SK-N-SH treated with all-trans-retinoic acid at 6 μM for 48 hours (cell line): ENCODE measurements at regions not wholly inside any gene's neighbourhood (a gene's known extent, or its start where the extent isn't known, plus 50 kb on each side); places are given as distances from the start of the nearest gene placed in this dataset.

Experiments
- ATAC-seq: fragments of 200-7000 bp; cut with Tn5 transposase; 3 replicates; pipeline ENCODE4 v1.9.1; 2020; ENCODE audit warnings: mild to moderate bottlenecking, moderate library complexity
- ARNTL ChIP-seq: fragments of 450-650 bp; formaldehyde crosslinking; IDR thresholded peaks from 2 replicates; pipeline ENCODE4 v1.5.0; 2020; ENCODE audit warnings: low read depth, mild to moderate bottlenecking, moderate library complexity, borderline replicate concordance
- BACH2 ChIP-seq: fragments of 250-450 bp; sonication (Bioruptor Pico); IDR thresholded peaks from 2 replicates; pipeline ENCODE4 v1.9.0; 2021; ENCODE audit warnings: mild to moderate bottlenecking, borderline replicate concordance
- CSDC2 ChIP-seq: fragments of 250-450 bp; sonication (Bioruptor Pico); IDR thresholded peaks from 2 replicates; pipeline ENCODE4 v1.5.0; 2020; ENCODE audit warnings: mild to moderate bottlenecking, moderate library complexity
- CSRNP3 ChIP-seq: fragments of 250-450 bp; sonication (Bioruptor Pico); IDR thresholded peaks from 2 replicates; pipeline ENCODE4 v1.5.1; 2021; ENCODE audit warnings: mild to moderate bottlenecking, moderate library complexity
- ESRRG ChIP-seq: fragments of 250-450 bp; sonication (Bioruptor Pico); IDR thresholded peaks from 2 replicates; pipeline ENCODE4 v1.6.1; 2021; ENCODE audit warnings: mild to moderate bottlenecking
- GLIS3 ChIP-seq: fragments of 250-450 bp; sonication (Bioruptor Pico); IDR thresholded peaks from 2 replicates; pipeline ENCODE4 v1.5.0; 2020; ENCODE audit warnings: mild to moderate bottlenecking, moderate library complexity
- OSR1 ChIP-seq: fragments of 250-450 bp; sonication (Bioruptor Pico); IDR thresholded peaks from 2 replicates; pipeline ENCODE4 v1.8.0; 2022; ENCODE audit warnings: moderate library complexity, mild to moderate bottlenecking, inconsistent platforms
- PATZ1 ChIP-seq: fragments of 250-450 bp; sonication (Bioruptor Pico); IDR thresholded peaks from 2 replicates; pipeline ENCODE4 v1.8.0; 2020; ENCODE audit warnings: mild to moderate bottlenecking, moderate library complexity, borderline replicate concordance
- POU6F1 ChIP-seq: fragments of 250-450 bp; sonication (Bioruptor Pico); IDR thresholded peaks from 2 replicates; pipeline ENCODE4 v1.8.0; 2021; ENCODE audit warnings: low read depth, mild to moderate bottlenecking, moderate library complexity, borderline replicate concordance
- PPARA ChIP-seq: fragments of 250-450 bp; sonication (Bioruptor Pico); IDR thresholded peaks from 2 replicates; pipeline ENCODE4 v1.5.0; 2020; ENCODE audit warnings: mild to moderate bottlenecking, borderline replicate concordance
- SNAI2 ChIP-seq: fragments of 250-450 bp; sonication (Bioruptor Pico); IDR thresholded peaks from 2 replicates; pipeline ENCODE4 v1.5.0; 2020; ENCODE audit warnings: mild to moderate bottlenecking, moderate library complexity
- TCF4 ChIP-seq: fragments of 250-450 bp; sonication (Bioruptor Pico); IDR thresholded peaks from 2 replicates; pipeline ENCODE4 v1.8.0; 2021; ENCODE audit warnings: mild to moderate bottlenecking, moderate library complexity, borderline replicate concordance
- TSHZ2 ChIP-seq: fragments of 250-450 bp; sonication (Bioruptor Pico); IDR thresholded peaks from 2 replicates; pipeline ENCODE4 v1.5.0; 2020; ENCODE audit warnings: mild to moderate bottlenecking, moderate library complexity
- ZC3H10 ChIP-seq: fragments of 250-450 bp; sonication (Bioruptor Pico); IDR thresholded peaks from 2 replicates; pipeline ENCODE4 v1.5.1; 2021; ENCODE audit warnings: mild to moderate bottlenecking, moderate library complexity
- ZFP3 ChIP-seq: fragments of 250-450 bp; sonication (Bioruptor Pico); IDR thresholded peaks from 2 replicates; pipeline ENCODE4 v1.5.0; 2020; ENCODE audit warnings: mild to moderate bottlenecking, moderate library complexity
- ZFP30 ChIP-seq: fragments of 450-650 bp; formaldehyde crosslinking; IDR thresholded peaks from 2 replicates; pipeline ENCODE4 v1.5.0; 2022; ENCODE audit warnings: mild to moderate bottlenecking, moderate library complexity
- ZNF565 ChIP-seq: fragments of 450-650 bp; formaldehyde crosslinking; conservative IDR thresholded peaks from 2 replicates; pipeline ENCODE4 v1.5.0; 2020; ENCODE audit warnings: low read depth, mild to moderate bottlenecking, moderate library complexity
- ZNF8 ChIP-seq: fragments of 450-650 bp; formaldehyde crosslinking; IDR thresholded peaks from 2 replicates; pipeline ENCODE4 v1.5.0; 2020; ENCODE audit warnings: mild to moderate bottlenecking, moderate library complexity

- TF ChIP-seq CSDC2 (CRISPR knock-in tag) (no peak), CSRNP3 (CRISPR knock-in tag) (no peak), ARNTL (CRISPR knock-in tag) (no peak), BACH2 (CRISPR knock-in tag) (no peak), PPARA (CRISPR knock-in tag) (no peak), ZFP30 (CRISPR knock-in tag) (no peak), TCF4 (no peak), ZNF565 (CRISPR knock-in tag) (no peak), ZFP3 (CRISPR knock-in tag) (no peak), POU6F1 (CRISPR knock-in tag) (no peak), TSHZ2 (CRISPR knock-in tag) (no peak), SNAI2 (CRISPR knock-in tag) (no peak), OSR1 (CRISPR knock-in tag) (no peak), ZC3H10 (no peak), PATZ1 (CRISPR knock-in tag) (no peak)
- no peak for ATAC-seq
Observed at GRCh38 chr4:4670869-4671268, 129.0 kb upstream of the STX18 start.

GRCh38 chr4:4668355-4669210 is 126.7 kb upstream of the STX18 start:
- no peak for ATAC-seq
- TF ChIP-seq GLIS3 (CRISPR knock-in tag) (no peak), TCF4 (no peak), ARNTL (CRISPR knock-in tag) (no peak), ZFP30 (CRISPR knock-in tag) (no peak), CSDC2 (CRISPR knock-in tag) (no peak)

GRCh38 chr4:4667622-4668081 is 125.8 kb upstream of the STX18 start:
- ATAC-seq: no peak
- TF ChIP-seq ZNF8 (CRISPR knock-in tag) (no peak), ARNTL (CRISPR knock-in tag) (no peak), TCF4 (no peak), CSRNP3 (CRISPR knock-in tag) (no peak), ZNF565 (CRISPR knock-in tag) (no peak), SNAI2 (CRISPR knock-in tag) (no peak), ZC3H10 (no peak), GLIS3 (CRISPR knock-in tag) (no peak), ESRRG (CRISPR knock-in tag) (no peak)
